HepG2 (cell line): ENCODE measurements at regions not wholly inside any gene's neighbourhood (a gene's known extent, or its start where the extent isn't known, plus 50 kb on each side); places are given as distances from the start of the nearest gene placed in this dataset.

ENCODE experiments used
- GLMP ChIP-seq: sonication (generic); formaldehyde crosslinking; IDR thresholded peaks from 2 replicates; pipeline ENCODE4 v1.9.0; 2021; ENCODE audit warnings: missing genetic modification reagents, mild to moderate bottlenecking, borderline replicate concordance
- JUN ChIP-seq: sonication (generic); formaldehyde crosslinking; IDR thresholded peaks from 2 replicates; pipeline ENCODE4 v1.4.0; 2020; ENCODE audit warnings: mild to moderate bottlenecking, missing genetic modification reagents
- KAT8 ChIP-seq: IDR thresholded peaks from 2 replicates; pipeline ENCODE4 v1.6.1; 2016; ENCODE audit warnings: missing genetic modification reagents, missing compliant biosample characterization
- MAX ChIP-seq: IDR thresholded peaks from 2 replicates; pipeline ENCODE4 v1.6.1; 2012; ENCODE audit warnings: inconsistent platforms
- POLR2AphosphoS2 ChIP-seq: IDR thresholded peaks from 2 replicates; pipeline ENCODE4 v1.6.1; 2011; ENCODE audit warnings: low read depth, low read length, improper control_type of control experiment
- SRSF1 ChIP-seq: fragments of 200-400 bp; formaldehyde crosslinking; optimal IDR thresholded peaks from 2 replicates; pipeline ENCODE3; 2017; ENCODE audit warnings: mild to moderate bottlenecking, low read depth, low read length, moderate library complexity
- TAF15 ChIP-seq: fragments of 200-400 bp; formaldehyde crosslinking; IDR thresholded peaks from one replicate; pipeline ENCODE4 v1.6.1; 2018; ENCODE audit warnings: mild to moderate bottlenecking, low read depth, low read length; ENCODE audit not compliant: poor library complexity, severe bottlenecking
- TCF7L2 ChIP-seq: IDR thresholded peaks from 2 replicates; pipeline ENCODE4 v1.6.1; 2011; ENCODE audit warnings: mild to moderate bottlenecking, low read depth, low read length, moderate library complexity
- ZNF660 ChIP-seq: sonication (generic); formaldehyde crosslinking; IDR thresholded peaks from 2 replicates; pipeline ENCODE4 v1.5.1; 2020; ENCODE audit warnings: mild to moderate bottlenecking, low read depth, missing genetic modification reagents, borderline replicate concordance
- TF ChIP-seq, protein P1 (sequence below): IDR thresholded peaks from 2 replicates; pipeline ENCODE4 v1.6.1; 2016; ENCODE audit warnings: missing compliant biosample characterization, missing genetic modification reagents, borderline replicate concordance

DNA sequence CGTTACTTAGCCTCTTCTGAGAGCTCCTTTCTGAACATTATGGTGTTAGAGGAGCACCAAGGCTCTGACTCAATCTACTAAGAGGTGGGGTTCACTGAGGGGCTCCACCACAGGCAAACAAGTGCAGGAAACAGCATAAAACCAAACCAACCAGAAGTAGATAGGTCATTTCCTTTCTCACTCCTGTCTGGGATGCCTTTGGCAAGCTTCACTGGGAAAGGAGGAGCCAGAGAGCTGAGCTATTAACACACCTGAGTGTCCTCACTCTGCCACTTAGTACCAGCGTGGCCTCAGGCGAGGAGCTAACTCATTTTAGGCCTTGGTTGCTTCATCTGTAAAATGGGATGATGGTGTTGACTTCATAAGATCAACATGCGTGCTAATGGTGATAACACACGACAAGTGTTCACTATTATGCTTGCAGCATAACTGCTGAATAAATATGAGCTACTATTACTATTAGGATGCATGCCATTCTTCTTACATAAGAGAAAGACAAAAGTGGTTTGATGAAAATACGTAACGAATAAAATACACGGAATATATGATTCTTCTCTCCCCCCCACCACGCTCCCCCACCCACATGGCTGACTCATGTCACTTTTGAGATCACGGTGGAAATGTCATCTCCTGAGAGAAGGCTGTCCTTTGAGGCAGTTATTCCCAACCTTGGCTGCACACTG, 185.4 kb downstream of the BCAS1 start:
- TF ChIP-seq TCF7L2 (no peak), MAX (no peak), JUN (no peak), SRSF1 (no peak), TAF15 (no peak), POLR2AphosphoS2 (no peak), KAT8 (CRISPR knock-in tag) (no peak), GLMP (no peak), ZNF660 (CRISPR knock-in tag) (no peak)
- TF ChIP-seq, protein P1, sequence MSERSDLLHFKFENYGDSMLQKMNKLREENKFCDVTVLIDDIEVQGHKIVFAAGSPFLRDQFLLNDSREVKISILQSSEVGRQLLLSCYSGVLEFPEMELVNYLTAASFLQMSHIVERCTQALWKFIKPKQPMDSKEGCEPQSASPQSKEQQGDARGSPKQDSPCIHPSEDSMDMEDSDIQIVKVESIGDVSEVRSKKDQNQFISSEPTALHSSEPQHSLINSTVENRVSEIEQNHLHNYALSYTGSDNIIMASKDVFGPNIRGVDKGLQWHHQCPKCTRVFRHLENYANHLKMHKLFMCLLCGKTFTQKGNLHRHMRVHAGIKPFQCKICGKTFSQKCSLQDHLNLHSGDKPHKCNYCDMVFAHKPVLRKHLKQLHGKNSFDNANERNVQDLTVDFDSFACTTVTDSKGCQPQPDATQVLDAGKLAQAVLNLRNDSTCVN (CRISPR knock-in tag), result no peak
